Fibroblast of the aortic adventitia (primary cell): ENCODE measurements at regions not wholly inside any gene's neighbourhood (a gene's known extent, or its start where the extent isn't known, plus 50 kb on each side); places are given as distances from the start of the nearest gene placed in this dataset.
A peak's percentile ranks its signal among the peaks of the same experiment; 100 is the strongest.

Source experiments
- DNase-seq: peaks from one replicate; pipeline ENCODE4 v3.0.0-alpha.2; 2010; ENCODE audit warnings: low read depth
- H3K4me3 ChIP-seq: 2 replicates; pipeline ENCODE4 v1.5.1; 2011; ENCODE audit warnings: low read depth, mild to moderate bottlenecking, control low read depth, low read length, moderate library complexity
- CTCF ChIP-seq: IDR thresholded peaks from 2 replicates; pipeline ENCODE4 v1.5.1; 2011; ENCODE audit warnings: mild to moderate bottlenecking, low read length, control low read depth, inconsistent platforms; ENCODE audit not compliant: insufficient read depth

GRCh38 chr9:38228331-38229103 lies 159.5 kb upstream of the SHB start:
- H3K4me3 ChIP-seq = no peak overlapping the region
- no peak for TF ChIP-seq CTCF
- no peak for DNase-seq

- DNase-seq = peak; percentile 1
- no peak for TF ChIP-seq CTCF
- H3K4me3 ChIP-seq = no peak overlapping the region
Measured at GRCh38 chr9:38227656-38228055, 158.6 kb upstream of the SHB start.

- no peak overlapping the region for H3K4me3 ChIP-seq
- TF ChIP-seq CTCF = no peak
- DNase-seq = peak; percentile 70
Measured at GRCh38 chr9:38227061-38227540, 158.1 kb upstream of the SHB start.

GRCh38 chr9:38226491-38226951 lies 157.5 kb upstream of the SHB start:
- no peak overlapping the region for H3K4me3 ChIP-seq
- DNase-seq = no peak
- TF ChIP-seq CTCF = no peak

GRCh38 chr9:38224941-38225340 lies 155.9 kb upstream of the SHB start:
- no peak for DNase-seq
- TF ChIP-seq CTCF = no peak
- no peak overlapping the region for H3K4me3 ChIP-seq

- TF ChIP-seq CTCF = no peak
- no peak overlapping the region for H3K4me3 ChIP-seq
- DNase-seq = no peak
Measured at GRCh38 chr9:38216572-38216971, 147.5 kb upstream of the SHB start.

- no peak for DNase-seq
- TF ChIP-seq CTCF = no peak
Measured at GRCh38 chr9:38215465-38215864, 146.4 kb upstream of the SHB start.

More at GRCh38 chr9:38215465-38215864, 146.4 kb upstream of the SHB start:
- no peak overlapping the region for H3K4me3 ChIP-seq
